ENCODE measurements at regions not wholly inside any gene's neighbourhood (a gene's known extent, or its start where the extent isn't known, plus 50 kb on each side); places are given as distances from the start of the nearest gene placed in this dataset.

GRCh38 chr1:55926906-55927471 lies 652.4 kb downstream of the PLPP3 start:
- in situ Hi-C loops (cut with MboI): no loop called here
- Histone ChIP-seq H3K27ac (ENCODE audit: control insufficient read depth, insufficient read depth) (no peak overlapping the region), H3K27me3 (replicated peaks in 1 of 2; ENCODE audit: control insufficient read depth in 2 of 2, insufficient read depth in 2 of 2, low read length in 1 of 2) (no peaks in the 10 kb centered on the region), H3K9ac (ENCODE audit: control insufficient read depth, insufficient read depth, low read length) (no peak overlapping the region), H2AFZ (ENCODE audit: control insufficient read depth, low read depth, low read length) (no peak overlapping the region), H3K4me3 (no peak overlapping the region), H3K4me2 (ENCODE audit: control insufficient read depth, insufficient read depth) (no peak overlapping the region), H3K4me1 (ENCODE audit: control insufficient read depth, insufficient read depth, low read length) (no peaks in the 10 kb centered on the region), H3K79me2 (ENCODE audit: control insufficient read depth, insufficient read depth, low read length) (no peaks in the 10 kb centered on the region), H3K36me3 (ENCODE audit: control insufficient read depth in 2 of 2, insufficient read depth in 2 of 2, low read length in 1 of 2) (no peaks in the 10 kb centered on the region), H3K9me3 (replicated peaks; ENCODE audit: control insufficient read depth, insufficient read depth, low read length) (no peaks in the 10 kb centered on the region), H4K20me1 (ENCODE audit: control insufficient read depth, insufficient read depth) (no peaks in the 10 kb centered on the region)
- POLR2A ChIA-PET: no interaction called here
- TF ChIP-seq DPF2 (IDR thresholded peaks at IDR 0.05) (no peak), RUNX3 (IDR thresholded peaks at IDR 0.05; ENCODE audit: low read length) (no peak), MTA2 (IDR thresholded peaks at IDR 0.05; ENCODE audit: low read depth) (no peak), HDAC2 (IDR thresholded peaks at IDR 0.05) (no peak), SUZ12 (IDR thresholded peaks at IDR 0.05; ENCODE audit: unreplicated experiment) (no peak), NRF1 (conservative IDR thresholded peaks at IDR 0.05; ENCODE audit: low read depth, low read length) (no peak), ZNF687 (IDR thresholded peaks at IDR 0.05) (no peak)
- TF ChIP-seq, protein P1, sequence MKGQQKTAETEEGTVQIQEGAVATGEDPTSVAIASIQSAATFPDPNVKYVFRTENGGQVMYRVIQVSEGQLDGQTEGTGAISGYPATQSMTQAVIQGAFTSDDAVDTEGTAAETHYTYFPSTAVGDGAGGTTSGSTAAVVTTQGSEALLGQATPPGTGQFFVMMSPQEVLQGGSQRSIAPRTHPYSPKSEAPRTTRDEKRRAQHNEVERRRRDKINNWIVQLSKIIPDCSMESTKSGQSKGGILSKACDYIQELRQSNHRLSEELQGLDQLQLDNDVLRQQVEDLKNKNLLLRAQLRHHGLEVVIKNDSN (IDR thresholded peaks at IDR 0.05; ENCODE audit: borderline replicate concordance, extremely low read length, insufficient read depth, low read depth, low read length): no peak
- TF ChIP-seq, protein P2, sequence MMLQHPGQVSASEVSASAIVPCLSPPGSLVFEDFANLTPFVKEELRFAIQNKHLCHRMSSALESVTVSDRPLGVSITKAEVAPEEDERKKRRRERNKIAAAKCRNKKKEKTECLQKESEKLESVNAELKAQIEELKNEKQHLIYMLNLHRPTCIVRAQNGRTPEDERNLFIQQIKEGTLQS (IDR thresholded peaks at IDR 0.05; ENCODE audit: borderline replicate concordance, extremely low read depth, low read depth, low read length): no peak
- BruUV-seq (replicated peaks): no TSS peak
- SMC1A ChIA-PET (ENCODE audit: uncharacterized antibody, unreplicated experiment): no interaction called here
- DNase-seq (ENCODE audit: low read depth, low spot score) (no peak), ATAC-seq (no peak), FAIRE-seq (no peak)
- 39% methylated on average over 9 of the region's 11 CpGs for WGBS (ENCODE audit: insufficient coverage, insufficient replicate concordance, low lambda C conversion rate, missing lambda C conversion rate)
- intact Hi-C loops (cut with micrococcal nuclease; ENCODE audit: unreplicated experiment): no loop called here
- RAD21 ChIA-PET (ENCODE audit: unreplicated experiment): no interaction called here
- CTCF ChIA-PET: no interaction called here
